ENCODE measurements at regions not wholly inside any gene's neighbourhood (a gene's known extent, or its start where the extent isn't known, plus 50 kb on each side); places are given as distances from the start of the nearest gene placed in this dataset.

- no peak for DNase-seq (ENCODE audit: low spot score)
- Histone ChIP-seq H3K9ac (ENCODE audit: low read depth in 1 of 2, low read length in 2 of 2) (no peak overlapping the region), H3K27me3 (ENCODE audit: control insufficient read depth in 4 of 4, insufficient read depth in 4 of 4, low read length in 3 of 4) (no peaks in the 10 kb centered on the region), H3K36me3 (ENCODE audit: control insufficient read depth in 4 of 4, insufficient read depth in 3 of 4, low read depth in 1 of 4, low read length in 3 of 4) (no peaks in the 10 kb centered on the region), H3K27ac (ENCODE audit: low read depth in 1 of 2, low read length in 2 of 2) (no peak overlapping the region), H3K4me3 (ENCODE audit: low read depth in 1 of 3, low read length in 3 of 3) (no peak overlapping the region), H3K9me3 (ENCODE audit: control insufficient read depth in 4 of 4, low read length in 3 of 4) (no peaks in the 10 kb centered on the region), H3K4me1 (ENCODE audit: control insufficient read depth in 4 of 4, insufficient read depth in 4 of 4, low read length in 3 of 4) (peaks cover 1 to 13% (median 4%) of the 10 kb centered on the region in 4 donors)
- 96% methylated on average over 3 of the region's 3 CpGs for WGBS
- TF ChIP-seq NR2F2 (IDR thresholded peaks at IDR 0.05): no peak
- TF ChIP-seq RAD21 (IDR thresholded peaks at IDR 0.05): no peak
- no peak for TF ChIP-seq FOXA2 (IDR thresholded peaks at IDR 0.05)
- no peak for TF ChIP-seq FOXA1 (IDR thresholded peaks at IDR 0.05)
- TF ChIP-seq REST (IDR thresholded peaks at IDR 0.05): no peak
- TF ChIP-seq GABPA (IDR thresholded peaks at IDR 0.05 in 1 of 2, conservative IDR thresholded peaks at IDR 0.05 in 1 of 2): no peak
- TF ChIP-seq JUND (IDR thresholded peaks at IDR 0.05): no peak
- TF ChIP-seq CTCF (IDR thresholded peaks at IDR 0.05; ENCODE audit: low read depth, low read length, missing input control): no peak
Observed at GRCh38 chr12:27894309-27894708, 78.2 kb downstream of the PTHLH start.

GRCh38 chr12:27879708-27880107 is 92.8 kb downstream of the PTHLH start:
- Histone ChIP-seq H3K4me3 (ENCODE audit: low read depth in 1 of 3, low read length in 3 of 3) (no peak overlapping the region), H3K36me3 (ENCODE audit: control insufficient read depth in 4 of 4, insufficient read depth in 3 of 4, low read depth in 1 of 4, low read length in 3 of 4) (no peaks in the 10 kb centered on the region), H3K27ac (ENCODE audit: low read depth in 1 of 2, low read length in 2 of 2) (no peak overlapping the region), H3K4me1 (ENCODE audit: control insufficient read depth in 4 of 4, insufficient read depth in 4 of 4, low read length in 3 of 4) (no peaks in the 10 kb centered on the region), H3K9ac (ENCODE audit: low read depth in 1 of 2, low read length in 2 of 2) (no peak overlapping the region), H3K9me3 (ENCODE audit: control insufficient read depth in 4 of 4, low read length in 3 of 4) (peaks cover 0 to 1% (median 0%) of the 10 kb centered on the region in 4 donors), H3K27me3 (ENCODE audit: control insufficient read depth in 4 of 4, insufficient read depth in 4 of 4, low read length in 3 of 4) (no peaks in the 10 kb centered on the region)
- no peak for TF ChIP-seq RXRA (IDR thresholded peaks at IDR 0.05)
- no peak for TF ChIP-seq EGR1 (IDR thresholded peaks at IDR 0.05; ENCODE audit: low read depth in 2 of 2)
- TF ChIP-seq CTCF (IDR thresholded peaks at IDR 0.05; ENCODE audit: low read depth, low read length, missing input control): no peak
- no peak for TF ChIP-seq MAX (IDR thresholded peaks at IDR 0.05)
- TF ChIP-seq ATF3 (IDR thresholded peaks at IDR 0.05): no peak
- TF ChIP-seq REST (IDR thresholded peaks at IDR 0.05): no peak
- no peak for TF ChIP-seq GABPA (IDR thresholded peaks at IDR 0.05 in 1 of 2, conservative IDR thresholded peaks at IDR 0.05 in 1 of 2)
- TF ChIP-seq TAF1 (conservative IDR thresholded peaks at IDR 0.05): no peak
- no peak for TF ChIP-seq NR2F2 (IDR thresholded peaks at IDR 0.05)
- TF ChIP-seq HNF4G (IDR thresholded peaks at IDR 0.05): no peak
- DNase-seq (ENCODE audit: low spot score): no peak

All from liver (tissue), 8 donors.